ENCODE measurements at regions not wholly inside any gene's neighbourhood (a gene's known extent, or its start where the extent isn't known, plus 50 kb on each side); places are given as distances from the start of the nearest gene placed in this dataset.

- TF ChIP-seq, protein P1, sequence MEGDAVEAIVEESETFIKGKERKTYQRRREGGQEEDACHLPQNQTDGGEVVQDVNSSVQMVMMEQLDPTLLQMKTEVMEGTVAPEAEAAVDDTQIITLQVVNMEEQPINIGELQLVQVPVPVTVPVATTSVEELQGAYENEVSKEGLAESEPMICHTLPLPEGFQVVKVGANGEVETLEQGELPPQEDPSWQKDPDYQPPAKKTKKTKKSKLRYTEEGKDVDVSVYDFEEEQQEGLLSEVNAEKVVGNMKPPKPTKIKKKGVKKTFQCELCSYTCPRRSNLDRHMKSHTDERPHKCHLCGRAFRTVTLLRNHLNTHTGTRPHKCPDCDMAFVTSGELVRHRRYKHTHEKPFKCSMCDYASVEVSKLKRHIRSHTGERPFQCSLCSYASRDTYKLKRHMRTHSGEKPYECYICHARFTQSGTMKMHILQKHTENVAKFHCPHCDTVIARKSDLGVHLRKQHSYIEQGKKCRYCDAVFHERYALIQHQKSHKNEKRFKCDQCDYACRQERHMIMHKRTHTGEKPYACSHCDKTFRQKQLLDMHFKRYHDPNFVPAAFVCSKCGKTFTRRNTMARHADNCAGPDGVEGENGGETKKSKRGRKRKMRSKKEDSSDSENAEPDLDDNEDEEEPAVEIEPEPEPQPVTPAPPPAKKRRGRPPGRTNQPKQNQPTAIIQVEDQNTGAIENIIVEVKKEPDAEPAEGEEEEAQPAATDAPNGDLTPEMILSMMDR (IDR thresholded peaks at IDR 0.05; ENCODE audit: insufficient read depth, low read length, poor library complexity, severe bottlenecking), result no peak
- TF ChIP-seq EZH2phosphoT487 (conservative IDR thresholded peaks at IDR 0.05; ENCODE audit: low read length), result no peak
These were observed 179.2 kb upstream of the BMP2 start for GRCh38 chr20:6588296-6588695.

Measured in SU-DHL-6 (cell line).